ENCODE measurements at regions not wholly inside any gene's neighbourhood (a gene's known extent, or its start where the extent isn't known, plus 50 kb on each side); places are given as distances from the start of the nearest gene placed in this dataset.
"Not testable (repeated sequence)": the region's sequence is repeated elsewhere in the genome, so short reads cannot be mapped to it uniquely, and the experiment has no call there.

DNA sequence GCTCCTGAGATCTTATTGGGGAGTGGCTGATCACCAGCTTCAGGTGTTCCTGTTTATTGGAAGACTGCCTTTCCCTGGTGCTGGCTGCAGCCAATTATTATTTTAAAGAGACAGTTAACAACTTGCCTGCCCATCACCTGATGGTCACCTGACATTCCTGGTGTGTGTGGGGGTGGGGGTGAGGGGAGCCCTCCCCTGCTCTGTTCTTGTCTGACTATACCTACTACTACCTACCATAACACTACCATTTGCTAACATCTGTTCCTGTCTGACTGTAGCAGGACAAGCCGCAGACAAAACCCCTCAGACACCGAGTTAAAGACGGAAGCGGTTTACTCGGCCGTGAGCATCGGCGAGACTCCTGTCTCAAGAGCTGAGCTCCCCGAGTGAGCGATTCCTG, 54.9 kb upstream of the NBPF3 start:
- no peak overlapping the region for H3K4me3 ChIP-seq
- no peak for TF ChIP-seq EZH2phosphoT487 (IDR thresholded peaks at IDR 0.05; ENCODE audit: insufficient read depth, low read depth)
- no peak for TF ChIP-seq EZH2 (IDR thresholded peaks at IDR 0.05; ENCODE audit: insufficient read depth, poor library complexity, severe bottlenecking)
- H3F3A ChIP-seq (ENCODE audit: insufficient read depth) = no peaks in the 10 kb centered on the region
- H3K4me2 ChIP-seq (ENCODE audit: unreplicated experiment) = no peak overlapping the region
- in situ Hi-C loops (cut with MboI) = loop anchor here (25.0 kb wide), 1 partner anchor 102 kb away; no protein-coding TSS in a partner anchor
- H3K79me2 ChIP-seq (ENCODE audit: insufficient read depth) = no peaks in the 10 kb centered on the region
- H2AFZ ChIP-seq = no peak overlapping the region
- no peaks in the 10 kb centered on the region for H4K20me1 ChIP-seq (ENCODE audit: insufficient read depth)
- H3K27ac ChIP-seq = no peak overlapping the region
- H3K9me2 ChIP-seq (ENCODE audit: insufficient read depth) = no peaks in the 10 kb centered on the region
- H3K9ac ChIP-seq = no peak overlapping the region
- H3K9me3 ChIP-seq (ENCODE audit: low read depth) = no peaks in the 10 kb centered on the region
- H3K36me3 ChIP-seq (ENCODE audit: low read depth) = no peaks in the 10 kb centered on the region
- no peaks in the 10 kb centered on the region for H3K4me1 ChIP-seq (ENCODE audit: insufficient read depth)
- no peak for DNase-seq
- 32 to 37% methylated on average over 10 of the region's 10 CpGs for WGBS, 2 experiments (ENCODE audit: low coverage in 1 of 2, low lambda C conversion rate in 2 of 2, missing lambda C conversion rate in 2 of 2)
- H3K27me3 ChIP-seq (replicated peaks; ENCODE audit: insufficient read depth) = peaks cover 38% of the 10 kb centered on the region

DNA sequence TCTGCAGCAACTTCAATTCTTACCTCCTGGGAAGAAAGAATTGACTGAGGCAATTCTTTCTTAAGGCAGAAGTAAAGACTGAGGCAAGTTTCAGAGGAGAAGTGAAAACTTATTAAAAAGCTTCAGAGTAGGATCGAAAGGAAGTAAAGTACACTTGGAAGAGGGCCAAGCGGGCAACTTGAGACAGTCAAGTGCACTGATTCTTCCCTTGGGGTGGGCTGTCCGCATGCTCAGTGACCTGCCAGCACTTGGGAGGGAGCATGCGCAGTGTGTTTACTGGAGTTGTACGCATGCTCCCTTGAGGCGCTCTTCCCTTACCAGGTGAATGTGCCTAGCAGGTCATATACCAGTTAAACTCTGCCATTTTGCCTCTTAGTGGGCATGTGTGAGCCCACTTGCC, 55.3 kb upstream of the NBPF3 start:
- Histone ChIP-seq H3K27ac (no peak overlapping the region), H3K79me2 (ENCODE audit: insufficient read depth) (no peaks in the 10 kb centered on the region), H3K9ac (no peak overlapping the region), H3K4me2 (ENCODE audit: unreplicated experiment) (no peak overlapping the region), H2AFZ (no peak overlapping the region), H4K20me1 (ENCODE audit: insufficient read depth) (no peaks in the 10 kb centered on the region), H3K4me1 (ENCODE audit: insufficient read depth) (no peaks in the 10 kb centered on the region), H3K9me3 (ENCODE audit: low read depth) (no peaks in the 10 kb centered on the region), H3F3A (ENCODE audit: insufficient read depth) (no peaks in the 10 kb centered on the region), H3K27me3 (replicated peaks; ENCODE audit: insufficient read depth) (peaks cover 38% of the 10 kb centered on the region), H3K4me3 (no peak overlapping the region), H3K9me2 (ENCODE audit: insufficient read depth) (no peaks in the 10 kb centered on the region), H3K36me3 (ENCODE audit: low read depth) (no peaks in the 10 kb centered on the region)
- TF ChIP-seq EZH2phosphoT487 (IDR thresholded peaks at IDR 0.05; ENCODE audit: insufficient read depth, low read depth) (no peak), EZH2 (IDR thresholded peaks at IDR 0.05; ENCODE audit: insufficient read depth, poor library complexity, severe bottlenecking) (no peak)
- 67 to 70% methylated on average over 6 of the region's 6 CpGs for WGBS, 2 experiments (ENCODE audit: low coverage in 1 of 2, low lambda C conversion rate in 2 of 2, missing lambda C conversion rate in 2 of 2)
- DNase-seq = no peak
- in situ Hi-C loops (cut with MboI) = loop anchor here (25.0 kb wide), 1 partner anchor 103 kb away; no protein-coding TSS in a partner anchor

GRCh38 chr1:21383785-21384401, 56.0 kb upstream of the NBPF3 start:
- H3K9me2 ChIP-seq (ENCODE audit: insufficient read depth) = no peaks in the 10 kb centered on the region
- H3K4me3 ChIP-seq = no peak overlapping the region
- peaks cover 38% of the 10 kb centered on the region for H3K27me3 ChIP-seq (replicated peaks; ENCODE audit: insufficient read depth)
- H2AFZ ChIP-seq = no peak overlapping the region
- H3F3A ChIP-seq (ENCODE audit: insufficient read depth) = no peaks in the 10 kb centered on the region
- H3K27ac ChIP-seq = no peak overlapping the region
- H3K9ac ChIP-seq = no peak overlapping the region
- no peaks in the 10 kb centered on the region for H4K20me1 ChIP-seq (ENCODE audit: insufficient read depth)
- no peaks in the 10 kb centered on the region for H3K4me1 ChIP-seq (ENCODE audit: insufficient read depth)
- in situ Hi-C loops (cut with MboI) = loop anchor here (25.0 kb wide), 1 partner anchor 103 kb away; no protein-coding TSS in a partner anchor
- no peak for DNase-seq
- 35 to 37% methylated on average over 5 of the region's 5 CpGs for WGBS, 2 experiments (ENCODE audit: low coverage in 1 of 2, low lambda C conversion rate in 2 of 2, missing lambda C conversion rate in 2 of 2)
- H3K4me2 ChIP-seq (ENCODE audit: unreplicated experiment) = no peak overlapping the region
- no peaks in the 10 kb centered on the region for H3K9me3 ChIP-seq (ENCODE audit: low read depth)
- H3K36me3 ChIP-seq (ENCODE audit: low read depth) = no peaks in the 10 kb centered on the region
- TF ChIP-seq EZH2phosphoT487 (IDR thresholded peaks at IDR 0.05; ENCODE audit: insufficient read depth, low read depth) (no peak), EZH2 (IDR thresholded peaks at IDR 0.05; ENCODE audit: insufficient read depth, poor library complexity, severe bottlenecking) (no peak)
- H3K79me2 ChIP-seq (ENCODE audit: insufficient read depth) = no peaks in the 10 kb centered on the region

DNA sequence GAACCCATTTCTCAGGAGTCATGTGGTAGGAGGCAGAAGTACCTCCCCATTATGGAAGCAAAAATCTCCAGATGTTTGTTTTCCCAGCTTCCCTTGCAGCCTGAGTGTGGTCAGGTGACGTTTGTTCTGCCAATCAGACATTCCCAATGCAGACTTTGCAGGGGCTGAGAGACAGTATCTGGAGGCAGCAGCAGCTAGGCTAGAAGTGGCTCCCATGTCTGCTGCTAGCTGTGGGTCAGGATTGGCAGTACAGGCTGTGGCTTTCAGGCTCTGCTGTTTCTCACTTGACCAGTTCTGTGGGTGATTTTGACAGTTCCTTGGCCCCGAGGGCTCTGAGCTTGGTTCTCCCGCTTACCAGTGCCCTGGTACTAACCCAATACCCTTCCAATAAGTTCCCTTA, 58.6 kb upstream of the NBPF3 start:
- in situ Hi-C loops (cut with MboI) = loop anchor here (25.0 kb wide), 1 partner anchor 106 kb away; no protein-coding TSS in a partner anchor
- Histone ChIP-seq H3K79me2 (ENCODE audit: insufficient read depth) (no peaks in the 10 kb centered on the region), H3K9ac (no peak overlapping the region), H3K27ac (no peak overlapping the region), H3K4me2 (ENCODE audit: unreplicated experiment) (no peak overlapping the region), H3K4me3 (no peak overlapping the region), H3K9me2 (ENCODE audit: insufficient read depth) (no peaks in the 10 kb centered on the region), H3K9me3 (ENCODE audit: low read depth) (no peaks in the 10 kb centered on the region), H3K27me3 (replicated peaks; ENCODE audit: insufficient read depth) (peaks cover 38% of the 10 kb centered on the region), H3K4me1 (ENCODE audit: insufficient read depth) (no peaks in the 10 kb centered on the region), H3F3A (ENCODE audit: insufficient read depth) (no peaks in the 10 kb centered on the region), H2AFZ (no peak overlapping the region), H4K20me1 (ENCODE audit: insufficient read depth) (no peaks in the 10 kb centered on the region), H3K36me3 (ENCODE audit: low read depth) (no peaks in the 10 kb centered on the region)
- no peak for DNase-seq
- no peak for TF ChIP-seq EZH2 (IDR thresholded peaks at IDR 0.05; ENCODE audit: insufficient read depth, poor library complexity, severe bottlenecking)
- 55 to 66% methylated on average over 3 of the region's 3 CpGs for WGBS, 2 experiments (ENCODE audit: low coverage in 1 of 2, low lambda C conversion rate in 2 of 2, missing lambda C conversion rate in 2 of 2)

DNA sequence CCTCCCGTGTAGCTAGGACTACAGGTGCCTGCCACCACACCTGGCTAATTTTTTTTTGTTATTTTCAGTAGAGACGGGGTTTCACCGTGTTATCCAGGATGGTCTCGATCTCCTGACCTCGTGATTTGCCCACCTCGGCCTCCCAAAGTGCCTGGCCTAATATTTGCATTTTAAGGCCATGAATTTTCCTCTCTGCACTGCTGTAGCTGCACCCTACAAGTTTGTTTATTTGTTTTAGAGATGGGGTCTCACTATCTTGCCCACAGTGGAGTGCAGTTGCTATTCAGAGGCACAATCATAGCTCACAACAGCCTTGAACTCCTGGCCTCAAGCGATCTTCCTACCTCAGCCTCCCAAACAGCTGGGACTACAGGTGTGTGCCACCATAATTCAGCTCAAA, 59.8 kb upstream of the NBPF3 start:
- H3K9me3 ChIP-seq (ENCODE audit: low read depth); H3K4me3 ChIP-seq; H3K9me2 ChIP-seq (ENCODE audit: insufficient read depth); H3K4me1 ChIP-seq (ENCODE audit: insufficient read depth); H3K9ac ChIP-seq; H4K20me1 ChIP-seq (ENCODE audit: insufficient read depth); DNase-seq; H3K79me2 ChIP-seq (ENCODE audit: insufficient read depth); H3K36me3 ChIP-seq (ENCODE audit: low read depth); H3F3A ChIP-seq (ENCODE audit: insufficient read depth); H2AFZ ChIP-seq; H3K27ac ChIP-seq; H3K4me2 ChIP-seq (ENCODE audit: unreplicated experiment): not testable (repeated sequence)
- peaks cover 38% of the 10 kb centered on the region for H3K27me3 ChIP-seq (replicated peaks; ENCODE audit: insufficient read depth)
- 37 to 45% methylated on average over 7 of the region's 7 CpGs for WGBS, 2 experiments (ENCODE audit: low coverage in 1 of 2, low lambda C conversion rate in 2 of 2, missing lambda C conversion rate in 2 of 2)
- in situ Hi-C loops (cut with MboI) = loop anchor here (25.0 kb wide), 1 partner anchor 107 kb away; no protein-coding TSS in a partner anchor

All from GM23248 (cell line).